GM23338 (cell line): ENCODE measurements at regions not wholly inside any gene's neighbourhood (a gene's known extent, or its start where the extent isn't known, plus 50 kb on each side); places are given as distances from the start of the nearest gene placed in this dataset.

Experiments
- ATAC-seq: fragments of 200-7000 bp; cut with Tn5 transposase; 3 replicates; pipeline ENCODE4 v1.9.1; 2020
- DNase-seq: peaks from one replicate; pipeline ENCODE4 v3.0.0-alpha.2; 2015; ENCODE audit warnings: low spot score
- H2AFZ ChIP-seq: fragments of 200-600 bp; sonication (generic); 2 replicates; pipeline ENCODE4 v1.8.0; 2016; ENCODE audit warnings: antibody characterized with exemption, mild to moderate bottlenecking, moderate library complexity
- H3F3A ChIP-seq: fragments of 200-600 bp; sonication (generic); replicated peaks from 2 replicates; pipeline ENCODE4 v1.8.0; 2017; ENCODE audit warnings: antibody characterized with exemption, mixed run types, low read depth
- H3K27ac ChIP-seq: fragments of 200-600 bp; sonication (generic); 2 replicates; pipeline ENCODE4 v1.6.1; 2016; ENCODE audit warnings: low read depth
- H3K27me3 ChIP-seq: fragments of 200-600 bp; sonication (generic); 2 replicates; pipeline ENCODE4 v1.8.0; 2016; ENCODE audit warnings: mild to moderate bottlenecking, mixed run types, moderate library complexity; ENCODE audit not compliant: insufficient read depth
- H3K36me3 ChIP-seq: fragments of 200-600 bp; sonication (generic); 2 replicates; pipeline ENCODE4 v1.8.0; 2016; ENCODE audit warnings: mild to moderate bottlenecking; ENCODE audit not compliant: insufficient read depth
- H3K4me1 ChIP-seq: fragments of 200-600 bp; sonication (generic); 2 replicates; pipeline ENCODE4 v1.8.0; 2016; ENCODE audit warnings: mild to moderate bottlenecking, moderate library complexity; ENCODE audit not compliant: insufficient read depth
- H3K4me2 ChIP-seq: fragments of 200-600 bp; sonication (generic); 2 replicates; pipeline ENCODE4 v1.7.1; 2017; ENCODE audit warnings: mixed run types
- H3K4me3 ChIP-seq: fragments of 200-600 bp; sonication (generic); 2 replicates; pipeline ENCODE4 v1.6.1; 2016; ENCODE audit warnings: mixed run types
- H3K79me2 ChIP-seq: fragments of 200-600 bp; sonication (generic); replicated peaks from 2 replicates; pipeline ENCODE4 v1.8.0; 2017; ENCODE audit warnings: mild to moderate bottlenecking; ENCODE audit not compliant: insufficient read depth
- H3K9me2 ChIP-seq: fragments of 200-600 bp; sonication (generic); 2 replicates; pipeline ENCODE4 v1.8.0; 2017; ENCODE audit not compliant: insufficient read depth
- H4K20me1 ChIP-seq: fragments of 200-600 bp; sonication (generic); replicated peaks from 2 replicates; pipeline ENCODE4 v1.8.0; 2017; ENCODE audit warnings: mild to moderate bottlenecking; ENCODE audit not compliant: insufficient read depth
- H3K27ac Mint-ChIP-seq: 2 replicates; pipeline ENCODE4 v1.8.0; 2020; ENCODE audit warnings: inconsistent platforms, mild to moderate bottlenecking, moderate library complexity, mixed read lengths
- H3K27me3 Mint-ChIP-seq: 3 replicates; pipeline ENCODE4 v1.8.0; 2022; ENCODE audit warnings: low read depth, mild to moderate bottlenecking, moderate library complexity, mixed read lengths, inconsistent platforms; ENCODE audit not compliant: insufficient read depth, poor library complexity
- H3K36me3 Mint-ChIP-seq: 3 replicates; pipeline ENCODE4 v1.8.0; 2021; ENCODE audit warnings: low read depth, mild to moderate bottlenecking, inconsistent platforms, moderate library complexity, mixed read lengths
- H3K4me1 Mint-ChIP-seq: 3 replicates; pipeline ENCODE4 v1.8.0; 2020; ENCODE audit warnings: mild to moderate bottlenecking, inconsistent platforms, mixed read lengths
- H3K4me3 Mint-ChIP-seq: 3 replicates; pipeline ENCODE4 v1.8.0; 2021; ENCODE audit warnings: moderate library complexity, mild to moderate bottlenecking, inconsistent platforms, mixed read lengths
- H3K9me3 Mint-ChIP-seq: 3 replicates; pipeline ENCODE4 v1.8.0; 2020; ENCODE audit warnings: moderate library complexity, mild to moderate bottlenecking, inconsistent platforms, mixed read lengths
- CREB1 ChIP-seq: fragments of 250-450 bp; sonication (Bioruptor Pico); IDR thresholded peaks from 2 replicates; pipeline ENCODE4 v1.5.0; 2020; ENCODE audit warnings: low read depth, mild to moderate bottlenecking, moderate library complexity
- CTCF ChIP-seq, 2 experiments: fragments of 200-600 bp in 1 of 2; sonication (generic) in 1 of 2; conservative IDR thresholded peaks; 2 replicates each; pipeline versions ENCODE4 v1.5.1 to v1.6.1; 2016 to 2017; ENCODE audit warnings: antibody characterized with exemption in 2 of 2, low read depth in 2 of 2, mild to moderate bottlenecking in 2 of 2, moderate library complexity in 1 of 2
- EZH2phosphoT487 ChIP-seq: fragments of 200-600 bp; sonication (generic); IDR thresholded peaks from one replicate; pipeline ENCODE4 v1.8.1; 2018; ENCODE audit warnings: antibody characterized with exemption; ENCODE audit not compliant: unreplicated experiment
- JUNB ChIP-seq: IDR thresholded peaks from one replicate; pipeline ENCODE4 v1.6.1; 2016; ENCODE audit warnings: antibody characterized with exemption; ENCODE audit not compliant: unreplicated experiment
- POLR2AphosphoS5 ChIP-seq: IDR thresholded peaks from 2 replicates; pipeline ENCODE4 v1.6.1; 2016; ENCODE audit warnings: antibody characterized with exemption, low read depth
- STAT1 ChIP-seq: IDR thresholded peaks from one replicate; pipeline ENCODE4 v1.6.1; 2016; ENCODE audit warnings: antibody characterized with exemption; ENCODE audit not compliant: unreplicated experiment
- ZNF114 ChIP-seq: fragments of 250-450 bp; sonication (Bioruptor Pico); IDR thresholded peaks from 2 replicates; pipeline ENCODE4 v1.5.0; 2020; ENCODE audit warnings: mild to moderate bottlenecking, moderate library complexity
- ZNF331 ChIP-seq: fragments of 250-450 bp; sonication (Bioruptor Pico); IDR thresholded peaks from 2 replicates; pipeline ENCODE4 v1.5.0; 2020; ENCODE audit warnings: low read depth, mild to moderate bottlenecking, moderate library complexity
- ZNF462 ChIP-seq: fragments of 250-450 bp; sonication (Bioruptor Pico); IDR thresholded peaks from 2 replicates; pipeline ENCODE4 v1.5.0; 2020; ENCODE audit warnings: mild to moderate bottlenecking, moderate library complexity

- no peak for TF ChIP-seq ZNF114 (CRISPR knock-in tag)
- TF ChIP-seq CREB1 (CRISPR knock-in tag) = no peak
- no peak for TF ChIP-seq ZNF462 (CRISPR knock-in tag)
- no peak for TF ChIP-seq EZH2phosphoT487
Measured at GRCh38 chr16:87114832-87115231, 202.4 kb downstream of the C16orf95 start (continued).

GRCh38 chr16:87115646-87116045 lies 201.5 kb downstream of the C16orf95 start:
- no peak overlapping the region for H3K4me3 Mint-ChIP-seq
- DNase-seq = no peak
- no peaks in the 10 kb centered on the region for H3K79me2 ChIP-seq
- no peak for ATAC-seq
- peaks cover 5% of the 10 kb centered on the region for H3K27me3 Mint-ChIP-seq
- H3K27me3 ChIP-seq = no peaks in the 10 kb centered on the region
- no peaks in the 10 kb centered on the region for H3K9me3 Mint-ChIP-seq
- H3K9me2 ChIP-seq = peaks cover 6% of the 10 kb centered on the region
- H3F3A ChIP-seq = no peaks in the 10 kb centered on the region
- no peaks in the 10 kb centered on the region for H3K36me3 ChIP-seq
- no peak overlapping the region for H2AFZ ChIP-seq
- H3K4me2 ChIP-seq = no peak overlapping the region
- H4K20me1 ChIP-seq = no peaks in the 10 kb centered on the region
- no peak overlapping the region for H3K27ac Mint-ChIP-seq
- no peaks in the 10 kb centered on the region for H3K4me1 ChIP-seq
- H3K36me3 Mint-ChIP-seq = no peaks in the 10 kb centered on the region
- H3K4me1 Mint-ChIP-seq = peaks cover 6% of the 10 kb centered on the region; the same call in 1 of the 3 replicates
- no peak overlapping the region for H3K4me3 ChIP-seq
- H3K27ac ChIP-seq = no peak overlapping the region
- TF ChIP-seq ZNF331 (CRISPR knock-in tag) (no peak), POLR2AphosphoS5 (no peak), EZH2phosphoT487 (no peak), ZNF462 (CRISPR knock-in tag) (no peak), JUNB (no peak), CTCF (conservative IDR thresholded peaks at IDR 0.05; ENCODE audit: low read depth in 2 of 2) (no peak), CREB1 (CRISPR knock-in tag) (no peak), STAT1 (no peak)
